T-helper 9 cell (primary cell): ENCODE measurements at regions not wholly inside any gene's neighbourhood (a gene's known extent, or its start where the extent isn't known, plus 50 kb on each side); places are given as distances from the start of the nearest gene placed in this dataset.

Source experiments
- DNase-seq: peaks from one replicate; pipeline ENCODE4 v3.0.0-alpha.2; 2020

- no peak for DNase-seq
These were observed 85.0 kb upstream of the PMEPA1 start for GRCh38 chr20:57794600-57795341.

DNA sequence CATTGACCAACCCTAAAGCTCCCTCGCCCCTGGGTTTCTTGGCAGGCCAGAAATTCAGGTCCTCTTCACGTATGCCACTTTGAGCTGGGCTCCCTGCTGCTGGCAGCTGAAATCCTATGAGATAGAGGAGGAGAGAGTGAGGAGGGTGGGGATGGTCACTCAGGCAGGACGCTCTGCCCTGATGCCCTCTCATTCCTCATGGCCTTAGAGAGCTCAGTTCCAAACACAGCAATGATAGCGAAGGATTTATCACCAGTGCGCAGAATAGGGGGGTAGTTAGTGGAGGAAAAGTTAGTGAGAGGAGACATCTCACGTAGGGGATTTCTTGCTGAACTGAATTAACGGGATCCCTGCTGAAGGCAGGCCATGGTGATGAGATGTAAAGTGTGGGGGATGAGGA is 84.2 kb upstream of the PMEPA1 start:
- DNase-seq = no peak

DNA sequence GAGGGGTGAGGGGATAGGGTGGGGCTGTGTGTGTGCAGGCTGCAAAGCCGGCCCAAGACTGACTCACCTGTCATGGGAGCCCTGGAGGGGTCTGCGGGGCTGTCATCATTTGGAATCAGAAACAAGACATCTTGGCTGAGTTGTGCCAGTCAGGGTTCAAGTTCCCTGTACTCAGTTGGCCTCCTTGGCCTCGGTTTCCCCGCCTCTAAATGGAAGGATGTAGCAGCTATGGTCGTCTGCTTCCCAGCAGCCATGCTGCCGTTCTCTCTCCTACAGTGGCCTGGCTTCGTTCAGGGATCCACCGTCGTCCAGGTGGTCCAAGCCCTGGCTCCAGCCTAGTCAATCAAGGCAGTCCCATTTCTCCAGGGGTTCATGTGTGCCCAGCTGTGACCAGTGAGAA is 83.6 kb upstream of the PMEPA1 start:
- no peak for DNase-seq

DNA sequence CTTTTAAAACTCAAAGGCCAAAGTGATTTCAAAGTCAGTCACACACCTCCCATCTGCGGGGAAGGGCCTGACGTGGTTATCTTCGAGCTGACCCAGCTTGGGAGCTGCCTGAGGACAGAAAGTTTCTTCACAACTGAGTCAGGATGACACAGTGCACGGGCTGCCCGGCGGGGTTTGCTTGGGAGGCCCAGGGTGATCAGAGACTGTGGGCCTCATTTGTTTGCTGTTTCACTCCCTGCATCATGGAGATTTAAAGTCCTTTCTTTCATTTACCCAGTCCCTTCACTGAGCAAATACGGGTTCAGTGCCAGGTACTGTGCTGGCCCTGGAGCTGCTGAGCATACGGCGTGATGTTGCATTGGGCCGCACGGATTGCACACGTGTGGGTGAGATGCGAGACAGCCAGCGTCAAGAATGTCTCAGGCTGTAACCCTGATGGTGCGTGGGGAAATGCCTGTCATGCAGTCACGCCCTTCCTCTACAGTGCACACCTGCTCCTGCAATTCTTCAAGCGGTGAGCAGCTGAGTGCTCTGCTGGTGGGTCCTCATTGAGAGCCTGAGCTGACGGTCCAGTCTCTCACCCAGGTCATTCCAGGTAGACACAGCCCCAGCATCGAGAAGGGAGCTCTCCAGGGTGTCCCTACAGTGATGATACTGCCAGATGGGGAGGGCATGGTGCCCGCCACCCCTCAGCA is 82.7 kb upstream of the PMEPA1 start:
- DNase-seq = no peak

GRCh38 chr20:57791966-57792365 is 82.2 kb upstream of the PMEPA1 start:
- no peak for DNase-seq

DNA sequence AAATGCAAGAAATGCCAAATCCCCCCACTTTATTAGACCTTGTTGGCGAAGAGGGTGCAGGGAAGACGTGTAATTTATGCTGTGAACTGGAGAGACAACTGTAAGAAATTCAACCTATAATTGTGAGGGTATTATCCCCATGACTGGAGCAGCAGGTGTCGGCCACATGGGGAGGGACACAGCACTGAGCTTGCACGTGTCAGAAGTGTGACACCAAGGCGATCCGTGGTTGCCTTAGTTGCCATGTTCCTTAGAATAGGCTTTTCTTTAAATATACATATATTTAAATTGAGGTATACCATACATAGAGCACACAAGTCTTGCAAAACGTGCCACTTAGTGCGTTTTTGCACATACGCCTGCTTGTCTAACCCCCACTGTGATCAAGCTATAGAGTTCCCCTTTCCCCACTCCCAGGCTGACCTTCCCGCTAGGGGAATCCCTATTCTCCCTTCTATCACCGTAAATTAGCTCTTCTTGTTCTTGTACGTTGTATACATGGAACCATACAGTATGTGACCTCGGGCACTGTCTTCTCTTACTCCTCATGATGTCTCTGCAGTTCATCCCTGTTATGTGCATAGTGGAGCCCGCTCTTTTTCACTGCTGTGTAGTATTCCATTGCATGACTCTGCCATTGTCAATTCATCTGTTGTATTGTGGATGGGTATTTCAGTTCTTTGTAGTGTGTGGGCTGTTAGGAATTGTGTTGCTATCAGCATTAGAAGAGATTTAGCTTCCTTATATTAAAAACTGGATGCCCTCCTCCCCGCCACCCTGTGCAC is 81.6 kb upstream of the PMEPA1 start:
- DNase-seq = no peak

DNA sequence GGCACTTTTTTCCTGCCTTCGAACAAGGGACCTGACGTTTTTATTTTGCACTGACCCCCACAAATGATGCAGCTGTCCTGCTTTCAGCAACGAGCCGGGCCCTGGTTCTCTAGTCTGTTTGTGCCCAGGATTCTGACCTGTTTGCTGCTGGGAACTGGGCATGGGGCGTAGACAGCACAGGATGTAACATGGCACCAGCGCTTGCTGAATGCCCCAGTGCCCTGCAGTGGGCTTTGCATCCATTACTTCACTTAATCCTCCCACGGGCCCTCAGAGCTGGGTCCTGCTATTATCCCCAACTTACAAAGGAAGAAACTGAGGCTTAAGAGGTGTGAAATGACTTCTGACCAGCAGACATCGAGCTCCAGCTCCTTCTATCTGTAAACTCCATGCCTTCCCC is 80.4 kb upstream of the PMEPA1 start:
- DNase-seq = no peak

- no peak for DNase-seq
These were observed 79.3 kb upstream of the PMEPA1 start for GRCh38 chr20:57788936-57789613.

DNA sequence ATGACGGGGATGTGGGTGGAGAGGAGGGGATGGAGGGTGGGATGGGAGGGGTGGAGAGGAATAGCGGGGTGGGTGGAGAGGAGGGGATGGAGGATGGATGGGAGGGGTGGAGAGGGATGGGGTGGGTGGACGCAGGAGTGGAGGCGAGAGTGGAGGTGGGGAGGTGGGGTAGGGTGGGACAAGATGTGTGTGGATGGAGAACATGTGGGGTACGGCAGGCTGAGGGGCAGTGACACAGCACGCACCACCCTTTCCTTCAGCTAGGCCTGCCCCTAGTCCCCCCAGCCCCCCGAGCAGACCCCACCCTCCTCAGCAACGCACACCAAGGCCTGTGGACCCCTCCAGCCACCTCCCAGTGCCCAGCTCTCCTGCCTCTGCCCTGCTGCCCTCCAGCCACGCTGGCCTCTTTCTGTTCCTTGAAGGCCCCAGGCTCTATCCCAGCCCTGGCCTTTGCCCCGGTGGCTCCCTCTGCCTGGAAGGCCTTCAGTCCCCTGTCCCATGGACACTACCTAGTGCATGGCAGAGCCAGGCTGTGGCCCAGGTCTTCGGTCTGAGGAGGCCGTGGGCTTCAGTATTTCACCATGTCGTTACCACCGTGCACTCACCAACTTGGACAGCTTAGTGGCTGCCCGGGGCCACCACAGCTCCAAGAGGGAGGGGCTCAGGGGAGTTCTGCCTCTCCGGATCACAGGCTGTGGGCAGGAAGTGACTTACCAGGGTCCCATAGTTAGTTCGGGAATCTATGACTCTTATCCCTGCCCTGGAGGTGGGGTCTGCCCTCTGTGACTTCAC is 78.4 kb upstream of the PMEPA1 start:
- no peak for DNase-seq

GRCh38 chr20:57787151-57787989 is 77.6 kb upstream of the PMEPA1 start:
- no peak for DNase-seq

DNA sequence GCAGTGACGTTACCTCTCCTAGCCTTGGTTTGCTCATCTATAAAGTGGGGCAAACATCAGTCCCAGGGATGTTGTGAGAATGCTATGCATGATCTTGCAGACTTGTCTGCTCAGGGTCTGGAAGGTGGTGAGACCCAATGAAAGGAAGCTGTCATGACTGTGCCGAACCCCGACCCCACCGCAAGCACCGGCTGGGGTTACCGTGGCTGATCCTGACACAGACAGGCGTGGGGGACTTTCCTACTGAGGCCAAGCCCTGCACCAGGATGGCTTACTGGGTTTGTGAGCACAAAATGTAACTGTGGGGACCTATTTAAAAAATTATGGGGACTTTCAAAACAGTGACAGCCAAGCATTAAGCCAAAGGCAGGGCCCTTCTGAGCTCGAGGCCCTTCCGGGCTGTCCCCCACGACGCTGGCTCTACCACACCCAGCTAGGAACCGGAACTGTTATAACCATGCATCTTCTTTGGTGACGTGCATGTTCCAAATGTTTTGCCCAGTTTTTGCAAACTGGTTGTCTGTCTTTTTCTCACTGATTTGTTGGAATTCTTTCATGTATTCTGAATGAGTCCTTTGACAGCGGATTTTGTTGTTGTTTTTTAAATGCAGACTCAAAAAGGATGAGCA is 76.6 kb upstream of the PMEPA1 start:
- DNase-seq = no peak

DNA sequence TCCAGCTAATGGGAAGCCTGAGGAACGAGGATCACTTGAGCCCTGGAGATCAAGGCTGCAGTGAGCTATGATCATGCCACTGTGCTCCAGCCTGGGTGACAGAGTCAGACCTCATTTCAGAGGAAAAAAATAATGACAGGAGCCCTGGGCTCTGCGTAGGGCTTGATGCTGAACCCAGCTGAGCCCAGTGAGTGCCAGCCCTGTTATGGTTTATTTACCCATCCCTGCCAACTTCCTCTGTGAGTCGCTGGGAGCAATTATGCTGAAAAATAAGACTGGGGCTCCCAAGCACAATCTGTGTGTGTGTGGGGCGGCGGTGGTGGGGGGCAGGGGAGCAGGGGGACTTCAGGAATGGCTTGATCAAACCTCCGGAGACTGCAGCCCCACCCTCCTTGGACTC is 75.9 kb upstream of the PMEPA1 start:
- DNase-seq = no peak

- no peak for DNase-seq
These were observed 75.2 kb upstream of the PMEPA1 start for GRCh38 chr20:57785061-57785460.

GRCh38 chr20:57783956-57784837 is 74.4 kb upstream of the PMEPA1 start:
- no peak for DNase-seq

DNA sequence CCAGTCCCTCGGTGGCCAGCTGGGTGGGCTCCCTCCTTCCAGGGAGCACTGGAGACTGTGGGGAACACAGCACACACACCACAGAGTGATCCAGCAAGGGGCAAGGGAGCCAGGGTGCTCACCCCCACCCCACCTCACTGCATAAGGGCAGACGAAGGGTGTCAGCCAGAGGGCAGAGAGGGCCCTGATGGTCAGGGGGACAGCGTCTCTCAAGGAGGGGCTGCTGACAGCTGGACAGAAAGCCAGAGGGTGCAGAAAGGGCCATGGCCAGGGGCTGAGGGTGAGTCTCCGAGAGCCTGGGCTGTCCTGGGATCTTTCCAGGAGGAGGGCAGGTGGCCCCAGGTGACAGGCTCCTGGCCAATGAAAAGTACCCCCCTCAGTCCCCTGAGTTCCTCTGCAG is 73.4 kb upstream of the PMEPA1 start:
- DNase-seq = no peak

DNA sequence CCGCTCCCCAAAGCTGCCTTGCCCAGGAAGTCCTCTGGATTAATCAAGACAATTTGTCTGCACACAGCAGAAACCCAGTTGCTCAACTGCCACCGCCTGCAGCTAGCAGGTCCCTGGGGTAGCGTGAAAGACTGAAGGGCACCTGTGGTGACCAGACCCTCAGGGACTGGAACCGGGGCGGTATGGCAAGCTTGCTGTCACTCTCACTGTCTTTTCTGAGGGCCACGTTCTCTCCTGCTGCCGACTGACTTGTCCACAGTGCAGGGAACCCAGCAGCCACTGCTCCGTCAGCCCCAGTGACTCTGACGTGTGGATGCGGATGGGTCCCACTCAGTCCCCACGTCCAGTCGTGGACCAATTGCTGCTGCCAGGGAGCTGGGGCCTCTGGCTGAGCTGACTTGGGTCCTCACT is 72.8 kb upstream of the PMEPA1 start:
- DNase-seq = no peak

- no peak for DNase-seq
These were observed 72.1 kb upstream of the PMEPA1 start for GRCh38 chr20:57781901-57782300.

DNA sequence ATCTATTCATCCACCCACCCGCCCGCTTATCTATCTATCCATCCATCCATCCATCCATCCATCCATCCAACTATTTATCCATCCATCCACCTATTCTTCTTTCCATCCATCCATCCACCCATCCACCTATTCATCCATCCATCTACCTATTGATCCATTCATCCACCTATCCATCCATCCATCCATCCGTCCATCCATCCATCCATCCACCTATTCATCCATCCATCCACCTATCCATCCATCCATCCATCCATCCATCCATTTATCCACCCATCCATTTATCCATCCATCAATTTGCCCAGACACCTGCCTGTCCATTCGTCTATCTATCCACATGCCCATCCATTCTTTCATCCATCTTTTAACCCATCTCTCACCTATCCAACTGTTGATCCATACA is 71.1 kb upstream of the PMEPA1 start:
- DNase-seq = no peak

DNA sequence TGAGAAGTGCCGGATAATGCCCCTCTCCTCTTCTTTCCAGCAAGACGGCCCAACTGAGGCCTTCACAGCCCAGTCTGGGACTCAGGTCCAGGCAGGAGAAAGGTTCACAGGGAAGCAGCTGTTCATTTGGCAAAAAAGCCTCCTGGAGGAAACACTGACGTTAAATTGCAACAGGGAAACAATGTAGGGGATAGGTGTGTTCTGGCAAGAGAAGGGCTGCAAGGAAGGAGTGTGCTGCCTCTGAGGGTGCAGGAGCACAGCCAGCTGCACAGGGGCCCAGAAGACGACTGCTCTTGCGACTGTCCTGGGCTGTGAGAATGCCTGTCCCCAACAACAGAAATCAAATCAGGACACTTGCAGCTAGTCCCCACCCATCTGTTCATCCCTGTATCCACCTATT is 70.6 kb upstream of the PMEPA1 start:
- DNase-seq = no peak
